HepG2 (cell line): ENCODE measurements at regions not wholly inside any gene's neighbourhood (a gene's known extent, or its start where the extent isn't known, plus 50 kb on each side); places are given as distances from the start of the nearest gene placed in this dataset.

ENCODE experiments used
- ATAC-seq: fragments of 200-7000 bp; cut with Tn5 transposase; 3 replicates; pipeline ENCODE4 v1.9.1; 2020; ENCODE audit warnings: mild to moderate bottlenecking, moderate library complexity
- BruUV-seq: library from RNA; stranded (reverse); fragments of 400-500 nt; replicated peaks from 2 replicates; lab custom pipeline; 2021; lab: Mats Ljungman, UMichigan
- CTCF ChIA-PET: fragments of 300-600 bp; formaldehyde crosslinking; extraction: SDS; loops from one replicate; lab custom pipeline; 2021; ENCODE audit warnings: low total read pairs, inconsistent platforms, low intra/inter-chr PET ratio; lab: Yijun Ruan, JAX
- POLR2A ChIA-PET: fragments of 350-600 bp; sonication (Branson Sonifier 250); formaldehyde crosslinking; loops from one replicate; lab custom pipeline; 2020; ENCODE audit warnings: antibody characterized with exemption, inconsistent platforms; lab: Yijun Ruan, JAX
- DNase-seq: peaks from one replicate; pipeline ENCODE4 v3.0.0-alpha.2; 2015; ENCODE audit warnings: low spot score
- FAIRE-seq: peaks from 3 replicates; lab custom pipeline; 2011; peaks lifted over from hg19 to GRCh38; lab: Jason Lieb, UNC
- H2AFZ ChIP-seq: one replicate; pipeline ENCODE4 v1.6.1; 2011; ENCODE audit warnings: low read length, inconsistent platforms
- H3K27ac ChIP-seq: fragments of 300-600 bp; 3 replicates; pipeline ENCODE4 v1.8.0; 2011; ENCODE audit warnings: mixed run types, mild to moderate bottlenecking, mixed read lengths, low read length, inconsistent platforms; ENCODE audit not compliant: insufficient read depth; ENCODE audit errors: extremely low read length
- H3K27me3 ChIP-seq, 2 experiments: fragments of 200-600 bp in 1 of 2; 2 replicates in 1 of 2; 3 replicates in 1 of 2; pipeline versions ENCODE4 v1.6.0 to v1.8.0; 2011; ENCODE audit warnings: low read length in 2 of 2, mild to moderate bottlenecking in 2 of 2, moderate library complexity in 2 of 2, inconsistent platforms in 1 of 2; ENCODE audit not compliant: insufficient read depth in 2 of 2, control insufficient read depth in 1 of 2
- H3K36me3 ChIP-seq, 2 experiments: fragments of 200-600 bp in 1 of 2; replicated peaks in 1 of 2; 2 replicates in 1 of 2; 3 replicates in 1 of 2; pipeline versions ENCODE4 v1.5.1 to v1.8.0; 2011; ENCODE audit warnings: low read length in 2 of 2, inconsistent platforms in 1 of 2; ENCODE audit not compliant: insufficient read depth in 2 of 2, control insufficient read depth in 1 of 2
- H3K4me1 ChIP-seq: 2 replicates; pipeline ENCODE4 v1.5.1; 2012; ENCODE audit warnings: low read length, inconsistent platforms; ENCODE audit not compliant: insufficient read depth
- H3K4me2 ChIP-seq: 2 replicates; pipeline ENCODE4 v1.6.0; 2011; ENCODE audit warnings: low read depth, low read length, inconsistent platforms
- H3K4me3 ChIP-seq, 3 experiments: fragments of 200-600 bp in 1 of 3; sonication (generic), shearing (Covaris generic) in 1 of 3; replicated peaks in 1 of 3; 2 replicates each; pipeline ENCODE4 v1.5.1; 2011 to 2016; ENCODE audit warnings: low read length in 3 of 3, inconsistent platforms in 2 of 3, low read depth in 2 of 3, mild to moderate bottlenecking in 2 of 3, control low read depth in 1 of 3, mixed read lengths in 1 of 3; ENCODE audit not compliant: insufficient read depth in 1 of 3
- H3K79me2 ChIP-seq: one replicate; pipeline ENCODE4 v1.6.1; 2011; ENCODE audit warnings: low read length, inconsistent platforms; ENCODE audit not compliant: insufficient read depth
- H3K9ac ChIP-seq: 2 replicates; pipeline ENCODE4 v1.6.0; 2011; ENCODE audit warnings: mild to moderate bottlenecking, low read depth, low read length, inconsistent platforms; ENCODE audit not compliant: insufficient read depth
- H3K9me3 ChIP-seq: 2 replicates; pipeline ENCODE4 v1.5.1; 2012; ENCODE audit warnings: mild to moderate bottlenecking, low read length
- H4K20me1 ChIP-seq: 2 replicates; pipeline ENCODE4 v1.6.0; 2011; ENCODE audit warnings: inconsistent platforms, mild to moderate bottlenecking, low read length, moderate library complexity; ENCODE audit not compliant: insufficient read depth
- CENPX ChIP-seq: sonication (generic); formaldehyde crosslinking; IDR thresholded peaks from 2 replicates; pipeline ENCODE4 v1.9.0; 2021; ENCODE audit warnings: mild to moderate bottlenecking, missing genetic modification reagents, moderate library complexity
- HNF4A ChIP-seq: sonication (generic); formaldehyde crosslinking; IDR thresholded peaks from 2 replicates; pipeline ENCODE4 v1.4.0; 2020; ENCODE audit warnings: missing genetic modification reagents
- KDM5A ChIP-seq: fragments of 200-600 bp; sonication (generic); IDR thresholded peaks from 2 replicates; pipeline ENCODE4 v1.7.0; 2018; ENCODE audit warnings: antibody characterized with exemption, mild to moderate bottlenecking, low read length, borderline replicate concordance
- SKI ChIP-seq: fragments of 450-650 bp; IDR thresholded peaks from one replicate; pipeline ENCODE4 v1.6.1; 2018; ENCODE audit warnings: mild to moderate bottlenecking; ENCODE audit not compliant: partially characterized antibody
- ZNF20 ChIP-seq: sonication (generic); formaldehyde crosslinking; IDR thresholded peaks from 2 replicates; pipeline ENCODE4 v1.4.0; 2020; ENCODE audit warnings: mild to moderate bottlenecking, moderate library complexity, missing genetic modification reagents
- ZNF276 ChIP-seq: sonication (generic); formaldehyde crosslinking; IDR thresholded peaks from 2 replicates; pipeline ENCODE4 v1.4.0; 2020; ENCODE audit warnings: mild to moderate bottlenecking, low read depth, missing genetic modification reagents
- ZNF512B ChIP-seq: sonication (generic); formaldehyde crosslinking; IDR thresholded peaks from 2 replicates; pipeline ENCODE4 v1.5.1; 2020; ENCODE audit warnings: missing genetic modification reagents, mild to moderate bottlenecking, borderline replicate concordance
- ZNF543 ChIP-seq: sonication (generic); formaldehyde crosslinking; IDR thresholded peaks from 2 replicates; pipeline ENCODE4 v1.4.0; 2020; ENCODE audit warnings: mild to moderate bottlenecking, missing genetic modification reagents
- ZNF776 ChIP-seq: sonication (generic); formaldehyde crosslinking; IDR thresholded peaks from 2 replicates; pipeline ENCODE4 v1.4.0; 2020; ENCODE audit warnings: mild to moderate bottlenecking, missing genetic modification reagents
- ZNF883 ChIP-seq: sonication (generic); formaldehyde crosslinking; IDR thresholded peaks from 2 replicates; pipeline ENCODE4 v1.5.1; 2020; ENCODE audit warnings: mild to moderate bottlenecking, missing genetic modification reagents; ENCODE audit errors: not compliant biosample characterization
- WGBS: methylation state at CpG from one replicate; pipeline ENCODE4 v1.1.6; 2017; ENCODE audit warnings: low lambda C conversion rate; 5-methylcytosine and 5-hydroxymethylcytosine counted together
- in situ Hi-C: cut with HindIII; loops from 2 replicates; pipeline ENCODE4 v1.10.0; 2017; ENCODE audit warnings: low pct_unique_long_range_greater_than_20kb; ENCODE audit not compliant: extremely low pct_ligation_motif_present
- intact Hi-C: fragments of 100-400 bp; cut with micrococcal nuclease; formaldehyde crosslinking; loops from one replicate; pipeline ENCODE4 v1.10.0; 2022; ENCODE audit not compliant: unreplicated experiment

- no peak for TF ChIP-seq SKI
- no peak for TF ChIP-seq CENPX (CRISPR knock-in tag)
- TF ChIP-seq ZNF543 (CRISPR knock-in tag): no peak
These were observed 104.9 kb upstream of the PTGFR start (continued) for GRCh38 chr1:78385744-78386462.

- no peaks in the 10 kb centered on the region for H4K20me1 ChIP-seq
- intact Hi-C loops (no loop called here), in situ Hi-C loops (no loop called here)
- H3K27me3 ChIP-seq: no peaks in the 10 kb centered on the region
- FAIRE-seq: no peak
- H3K4me3 ChIP-seq: no peak overlapping the region
- CTCF ChIA-PET: no interaction called here
- BruUV-seq: no TSS peak
- no peak overlapping the region for H3K9ac ChIP-seq
- no peak overlapping the region for H3K27ac ChIP-seq
- TF ChIP-seq HNF4A (CRISPR knock-in tag) (no peak), ZNF20 (CRISPR knock-in tag) (no peak), KDM5A (no peak), ZNF276 (CRISPR knock-in tag) (no peak), ZNF883 (CRISPR knock-in tag) (no peak), ZNF512B (CRISPR knock-in tag) (no peak), ZNF776 (CRISPR knock-in tag) (no peak)
- DNase-seq: no peak
- no peak for ATAC-seq
- no peaks in the 10 kb centered on the region for H3K36me3 ChIP-seq
- POLR2A ChIA-PET: no interaction called here
- no peak overlapping the region for H3K4me2 ChIP-seq
- H2AFZ ChIP-seq: no peak overlapping the region
- H3K9me3 ChIP-seq: no peaks in the 10 kb centered on the region
- no peaks in the 10 kb centered on the region for H3K79me2 ChIP-seq
- 2% methylated on average over 2 of the region's 2 CpGs for WGBS
- H3K4me1 ChIP-seq: no peaks in the 10 kb centered on the region
These were observed 103.6 kb upstream of the PTGFR start for GRCh38 chr1:78387201-78387600.
